Skeletal muscle tissue (tissue), 3 donors: ENCODE measurements at regions not wholly inside any gene's neighbourhood (a gene's known extent, or its start where the extent isn't known, plus 50 kb on each side); places are given as distances from the start of the nearest gene placed in this dataset.

ENCODE experiments used
- H3K27ac ChIP-seq: one replicate; pipeline ENCODE4 v1.7.0; 2013; ENCODE audit warnings: mild to moderate bottlenecking, low read depth, low read length, inconsistent platforms
- H3K27me3 ChIP-seq, 3 donors: one replicate each; pipeline ENCODE4 v1.7.0; 2013; ENCODE audit warnings: low read length in 3 of 3; ENCODE audit not compliant: control insufficient read depth in 3 of 3, insufficient read depth in 3 of 3
- H3K36me3 ChIP-seq, 3 donors: one replicate each; pipeline ENCODE4 v1.7.0; 2013; ENCODE audit warnings: low read length in 3 of 3; ENCODE audit not compliant: control insufficient read depth in 3 of 3, insufficient read depth in 3 of 3
- H3K4me1 ChIP-seq, 3 donors: one replicate each; pipeline ENCODE4 v1.7.0; 2013; ENCODE audit warnings: low read length in 3 of 3, mild to moderate bottlenecking in 3 of 3; ENCODE audit not compliant: control insufficient read depth in 3 of 3, insufficient read depth in 3 of 3
- H3K4me3 ChIP-seq, 3 donors: one replicate each; pipeline ENCODE4 v1.7.0; 2013; ENCODE audit warnings: low read length in 3 of 3
- H3K9ac ChIP-seq, 3 donors: one replicate each; pipeline ENCODE4 v1.7.0; 2013; ENCODE audit warnings: low read length in 3 of 3, mild to moderate bottlenecking in 3 of 3, moderate library complexity in 2 of 3, low read depth in 1 of 3
- H3K9me3 ChIP-seq, 3 donors: one replicate each; pipeline ENCODE4 v1.7.0; 2013; ENCODE audit warnings: low read length in 3 of 3; ENCODE audit not compliant: control insufficient read depth in 3 of 3
- donor health status: Osteomylitis.

- H3K27ac ChIP-seq: no peak overlapping the region
- no peaks in the 10 kb centered on the region for H3K27me3 ChIP-seq
- no peaks in the 10 kb centered on the region for H3K36me3 ChIP-seq
These were observed 111.6 kb downstream of the MATN1 start for GRCh38 chr1:30611741-30612309.

DNA sequence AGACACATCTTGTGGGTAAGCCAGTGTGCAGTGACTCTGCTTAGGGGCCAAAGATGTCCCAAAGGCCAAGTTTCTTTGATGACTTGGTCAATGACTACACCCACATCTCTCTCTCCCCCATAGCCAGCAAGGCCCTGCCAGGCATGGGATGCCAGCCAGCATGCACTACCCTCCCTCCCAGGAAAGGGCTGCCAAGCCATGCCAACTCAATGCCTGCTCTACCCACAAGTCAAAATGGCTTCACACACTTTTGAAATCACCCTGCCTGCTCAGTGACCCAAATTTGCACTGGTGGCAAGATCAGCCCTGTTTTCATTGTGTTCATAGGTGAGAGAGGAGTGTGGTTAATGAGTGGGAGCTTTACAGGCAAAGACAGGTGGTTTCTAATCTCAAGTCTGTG lies 112.5 kb downstream of the MATN1 start:
- Histone ChIP-seq H3K4me3 (no peak overlapping the region), H3K9me3 (no peaks in the 10 kb centered on the region), H3K27me3 (peaks cover 0 to 5% (median under 1%) of the 10 kb centered on the region in 3 donors), H3K36me3 (no peaks in the 10 kb centered on the region), H3K9ac (no peak overlapping the region), H3K27ac (no peak overlapping the region), H3K4me1 (peaks cover 0 to 4% (median 0%) of the 10 kb centered on the region in 3 donors)

More at GRCh38 chr1:30611741-30612309, 111.6 kb downstream of the MATN1 start:
- no peaks in the 10 kb centered on the region for H3K9me3 ChIP-seq
- H3K4me1 ChIP-seq: peaks cover 0 to 4% (median 0%) of the 10 kb centered on the region in 3 donors
- H3K9ac ChIP-seq: no peak overlapping the region
- no peak overlapping the region for H3K4me3 ChIP-seq

DNA sequence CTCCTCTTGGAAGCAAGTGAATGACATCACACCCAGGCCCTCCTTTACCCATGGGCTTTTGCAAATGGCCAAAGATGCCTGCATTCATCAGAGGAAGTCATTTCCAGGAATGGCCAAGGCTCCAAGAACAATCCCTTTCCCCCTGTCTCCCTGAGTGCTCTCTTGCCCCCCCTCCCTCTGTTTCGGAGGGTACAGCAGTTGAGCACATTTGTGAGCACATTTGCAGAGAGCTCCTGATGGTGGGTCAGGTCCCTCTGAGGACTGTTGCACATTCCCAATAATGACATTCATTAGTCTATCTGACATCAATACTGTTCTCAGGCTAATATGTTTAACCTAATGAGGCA lies 113.4 kb downstream of the MATN1 start:
- H3K4me3 ChIP-seq: no peak overlapping the region
- H3K4me1 ChIP-seq: peaks cover 0 to 4% (median 0%) of the 10 kb centered on the region in 3 donors
- peaks cover 0 to 10% (median 4%) of the 10 kb centered on the region in 3 donors for H3K27me3 ChIP-seq
- no peaks in the 10 kb centered on the region for H3K9me3 ChIP-seq
- no peak overlapping the region for H3K27ac ChIP-seq
- H3K36me3 ChIP-seq: no peaks in the 10 kb centered on the region
- no peak overlapping the region for H3K9ac ChIP-seq

- H3K4me1 ChIP-seq: peaks cover 0 to 4% (median 0%) of the 10 kb centered on the region in 3 donors
- H3K36me3 ChIP-seq: no peaks in the 10 kb centered on the region
- H3K27me3 ChIP-seq: peaks cover 0 to 13% (median 4%) of the 10 kb centered on the region in 3 donors
- no peak overlapping the region for H3K4me3 ChIP-seq
- no peak overlapping the region for H3K9ac ChIP-seq
- H3K27ac ChIP-seq: no peak overlapping the region
- no peaks in the 10 kb centered on the region for H3K9me3 ChIP-seq
These were observed 113.9 kb downstream of the MATN1 start for GRCh38 chr1:30609336-30609998.

DNA sequence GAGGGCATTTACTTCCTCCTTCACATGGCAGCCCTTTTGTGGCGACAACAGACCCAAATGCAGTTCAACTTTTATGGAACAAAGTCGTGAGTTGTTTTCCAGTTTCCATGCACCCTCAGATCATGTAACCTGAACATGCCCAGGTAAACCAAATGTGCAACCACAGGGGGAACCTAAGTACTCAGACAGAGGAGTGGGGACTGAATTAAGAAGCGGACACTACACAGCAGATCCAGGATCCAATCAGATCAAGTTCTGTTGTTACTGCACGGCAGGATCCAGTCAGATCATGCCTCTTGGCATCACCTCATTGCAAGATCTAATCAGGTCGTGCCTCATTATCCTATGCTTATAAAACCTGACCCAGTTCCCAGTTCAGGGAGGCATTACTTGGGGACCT lies 115.7 kb downstream of the MATN1 start:
- Histone ChIP-seq H3K27ac (no peak overlapping the region), H3K4me1 (peaks cover 0 to 4% (median 0%) of the 10 kb centered on the region in 3 donors), H3K36me3 (no peaks in the 10 kb centered on the region), H3K4me3 (no peak overlapping the region), H3K27me3 (peaks cover 0 to 13% (median 4%) of the 10 kb centered on the region in 3 donors), H3K9me3 (no peaks in the 10 kb centered on the region), H3K9ac (no peak overlapping the region)

DNA sequence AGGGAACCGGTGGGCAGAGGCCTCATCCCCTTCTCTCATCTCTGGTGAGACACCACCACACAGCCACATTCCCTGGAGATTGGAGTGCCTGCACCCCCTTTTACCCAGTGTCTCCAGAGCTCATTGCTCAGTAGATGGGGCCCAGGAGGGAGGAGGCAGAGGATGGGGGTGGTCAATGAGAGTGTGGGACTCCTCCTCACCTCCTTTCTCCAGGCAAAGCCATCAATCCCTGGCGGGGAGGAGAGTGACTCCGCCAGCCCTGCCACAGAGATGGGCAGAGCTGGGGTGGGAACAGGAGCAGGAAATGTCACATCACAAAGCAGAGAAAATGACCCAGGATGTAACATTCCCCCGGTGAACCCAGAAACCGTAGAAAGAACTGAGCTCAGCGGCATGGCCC lies 117.2 kb downstream of the MATN1 start:
- Histone ChIP-seq H3K27ac (no peak overlapping the region), H3K36me3 (no peaks in the 10 kb centered on the region), H3K27me3 (peaks cover 0 to 13% (median 4%) of the 10 kb centered on the region in 3 donors), H3K4me1 (peaks cover 0 to 4% (median 0%) of the 10 kb centered on the region in 3 donors), H3K9me3 (no peaks in the 10 kb centered on the region), H3K9ac (no peak overlapping the region), H3K4me3 (no peak overlapping the region)

DNA sequence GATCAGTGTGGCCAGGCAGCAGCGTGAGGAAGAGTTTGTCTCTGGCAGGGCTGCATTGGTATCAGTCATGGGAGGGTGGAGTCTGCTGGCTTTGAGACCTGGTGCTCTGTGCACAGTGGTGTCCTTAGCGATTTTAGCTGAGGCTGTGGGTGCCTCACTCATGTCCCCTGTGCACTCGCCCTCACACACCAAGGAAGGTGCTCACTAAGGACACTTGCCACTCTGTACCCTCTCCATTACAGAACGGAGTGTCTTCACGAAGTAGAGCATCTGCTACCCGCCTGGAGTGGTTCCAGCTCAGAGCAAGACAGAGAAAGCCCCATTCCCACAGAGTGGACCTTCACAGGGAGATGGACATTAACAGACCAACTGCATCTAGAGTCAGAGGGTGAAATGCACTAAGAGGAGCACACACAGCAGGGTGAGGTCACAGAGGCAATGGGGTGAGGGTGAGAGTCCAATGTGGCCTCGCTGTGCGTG lies 117.9 kb downstream of the MATN1 start:
- Histone ChIP-seq H3K9me3 (no peaks in the 10 kb centered on the region), H3K27ac (no peak overlapping the region), H3K36me3 (no peaks in the 10 kb centered on the region), H3K4me1 (no peaks in the 10 kb centered on the region), H3K4me3 (no peak overlapping the region), H3K27me3 (peaks cover 0 to 15% (median 6%) of the 10 kb centered on the region in 3 donors), H3K9ac (no peak overlapping the region)

DNA sequence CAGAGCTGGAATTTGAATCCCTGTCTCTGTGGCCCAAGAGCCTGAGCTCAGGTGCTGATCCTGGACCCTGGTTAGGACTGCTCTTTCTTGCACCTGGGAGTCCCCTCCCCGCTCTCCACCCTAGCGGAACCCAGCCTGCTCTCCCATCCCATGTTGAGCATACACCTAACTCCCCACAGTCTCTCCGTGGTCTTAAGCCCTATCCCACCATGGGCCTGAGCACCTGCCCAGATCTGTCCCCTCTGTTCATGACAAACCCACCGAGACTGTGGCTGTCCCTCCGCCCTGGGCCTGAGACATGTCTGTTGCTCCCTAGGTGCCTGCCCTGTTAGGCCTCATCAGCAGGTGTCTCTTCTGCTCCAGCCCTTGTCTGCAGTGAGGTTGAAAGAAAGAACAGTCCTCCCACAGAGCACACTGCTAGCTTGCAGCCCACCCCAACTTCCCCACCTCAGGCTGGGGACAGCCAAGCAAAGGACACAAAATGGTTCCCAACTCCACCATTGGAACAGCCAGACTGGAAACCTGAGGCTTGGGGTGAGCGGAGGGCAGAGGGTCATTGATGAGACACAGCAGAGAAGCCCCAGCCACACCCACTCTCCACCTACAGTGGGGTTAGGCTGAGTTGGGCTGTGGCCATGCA lies 118.5 kb downstream of the MATN1 start:
- no peak overlapping the region for H3K27ac ChIP-seq
- H3K9ac ChIP-seq: no peak overlapping the region
- peaks cover 0 to 2% (median 2%) of the 10 kb centered on the region in 3 donors for H3K4me1 ChIP-seq
- H3K27me3 ChIP-seq: peaks cover 4 to 20% (median 12%) of the 10 kb centered on the region in 3 donors
- no peaks in the 10 kb centered on the region for H3K36me3 ChIP-seq
- no peaks in the 10 kb centered on the region for H3K9me3 ChIP-seq
- no peak overlapping the region for H3K4me3 ChIP-seq

GRCh38 chr1:30603081-30603858 lies 120.1 kb downstream of the MATN1 start:
- peaks cover 11 to 32% (median 15%) of the 10 kb centered on the region in 3 donors for H3K27me3 ChIP-seq

More at GRCh38 chr1:30603081-30603858, 120.1 kb downstream of the MATN1 start:
- no peaks in the 10 kb centered on the region for H3K36me3 ChIP-seq
- H3K27ac ChIP-seq: no peak overlapping the region
- H3K4me3 ChIP-seq: no peak overlapping the region
- no peak overlapping the region for H3K9ac ChIP-seq
- H3K4me1 ChIP-seq: peaks cover 0 to 7% (median 7%) of the 10 kb centered on the region in 3 donors
- no peaks in the 10 kb centered on the region for H3K9me3 ChIP-seq
